ENCODE measurements at regions not wholly inside any gene's neighbourhood (a gene's known extent, or its start where the extent isn't known, plus 50 kb on each side); places are given as distances from the start of the nearest gene placed in this dataset.

DNA sequence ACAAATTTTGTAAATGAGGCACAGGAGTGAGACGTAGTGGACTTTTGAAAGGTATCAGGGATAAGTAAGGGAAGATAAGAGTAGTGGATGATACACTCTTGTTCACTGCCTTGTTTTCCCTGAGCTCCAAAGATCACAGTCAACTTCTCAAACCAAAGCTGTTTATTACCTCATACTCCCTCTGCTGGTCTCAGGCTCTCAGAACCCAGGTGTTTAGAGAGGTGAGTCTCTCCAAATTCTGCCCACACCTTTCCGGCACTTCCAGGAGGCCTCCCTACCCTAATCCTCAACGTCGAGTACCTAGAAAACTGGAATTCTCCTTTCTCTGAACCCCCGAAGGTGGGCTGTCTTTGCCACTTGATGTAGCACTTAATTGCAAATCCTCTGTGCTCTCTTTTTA is 621.1 kb downstream of the BCL11A start:
- intact Hi-C loops (cut with micrococcal nuclease): no loop called here

DNA sequence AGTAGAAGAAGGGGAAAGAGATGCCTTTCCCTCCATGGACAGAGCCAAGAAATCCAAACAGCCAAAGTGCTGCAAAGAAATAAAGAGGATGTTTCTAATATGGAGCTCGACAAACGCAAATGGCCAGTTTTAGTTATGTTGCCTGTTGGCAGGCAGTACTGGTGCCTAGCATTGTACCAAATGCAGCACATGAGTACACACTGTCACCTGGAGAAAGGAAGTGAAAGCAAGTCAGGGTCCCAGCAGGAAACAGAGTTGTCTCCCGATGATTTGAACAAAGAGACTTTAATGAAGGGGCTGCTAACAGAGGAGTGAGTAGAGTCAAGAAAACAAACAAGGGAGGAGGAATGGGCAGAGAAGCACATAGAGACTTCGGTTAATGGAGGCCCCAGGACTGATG is 623.0 kb downstream of the BCL11A start:
- intact Hi-C loops (cut with micrococcal nuclease): no loop called here

GRCh38 chr2:59926731-59927130 is 626.7 kb downstream of the BCL11A start:
- intact Hi-C loops (cut with micrococcal nuclease): no loop called here

GRCh38 chr2:59925321-59925720 is 628.1 kb downstream of the BCL11A start:
- intact Hi-C loops (cut with micrococcal nuclease): no loop called here

GRCh38 chr2:59924346-59924745 is 629.1 kb downstream of the BCL11A start:
- intact Hi-C loops (cut with micrococcal nuclease): no loop called here

DNA sequence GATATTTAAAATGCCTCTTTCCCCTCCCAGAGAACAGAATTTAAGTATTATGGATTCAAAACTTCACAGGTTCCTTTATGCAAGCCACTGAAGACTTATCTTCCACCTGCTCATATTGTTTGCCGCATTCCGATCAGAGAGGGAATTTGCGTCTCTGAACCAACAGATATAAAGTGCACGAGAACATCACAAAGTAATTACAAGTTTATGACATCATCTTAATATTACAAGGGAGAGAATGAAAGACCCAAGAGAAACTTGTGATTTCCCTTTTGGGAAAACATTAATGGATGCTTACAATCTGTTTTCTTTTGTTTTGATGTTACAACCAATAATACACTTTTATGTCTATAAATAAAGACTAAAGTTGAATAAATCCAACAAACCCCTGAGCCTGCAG is 631.0 kb downstream of the BCL11A start:
- intact Hi-C loops (cut with micrococcal nuclease): no loop called here

DNA sequence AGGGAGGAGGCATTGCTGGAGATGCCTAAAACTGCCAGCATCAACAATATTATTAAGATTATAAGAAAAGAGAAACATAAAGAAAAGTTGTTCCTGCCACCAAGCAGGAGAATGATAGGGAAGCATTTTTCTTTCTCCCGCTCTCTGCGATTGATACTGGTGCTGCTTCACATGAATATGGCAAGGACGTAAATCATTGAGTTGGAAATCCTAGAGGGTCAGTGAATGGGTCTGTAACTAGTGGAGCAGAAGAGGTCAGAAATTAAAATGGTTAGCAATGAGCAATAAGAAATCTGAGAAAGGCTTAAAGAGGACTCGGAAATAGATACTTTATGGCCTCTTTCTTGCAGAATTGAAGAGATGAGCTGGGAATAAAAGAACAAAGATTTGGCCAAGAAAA is 631.7 kb downstream of the BCL11A start:
- intact Hi-C loops (cut with micrococcal nuclease): no loop called here

- intact Hi-C loops (cut with micrococcal nuclease): no loop called here
These were observed 632.5 kb downstream of the BCL11A start for GRCh38 chr2:59920961-59921360.

DNA sequence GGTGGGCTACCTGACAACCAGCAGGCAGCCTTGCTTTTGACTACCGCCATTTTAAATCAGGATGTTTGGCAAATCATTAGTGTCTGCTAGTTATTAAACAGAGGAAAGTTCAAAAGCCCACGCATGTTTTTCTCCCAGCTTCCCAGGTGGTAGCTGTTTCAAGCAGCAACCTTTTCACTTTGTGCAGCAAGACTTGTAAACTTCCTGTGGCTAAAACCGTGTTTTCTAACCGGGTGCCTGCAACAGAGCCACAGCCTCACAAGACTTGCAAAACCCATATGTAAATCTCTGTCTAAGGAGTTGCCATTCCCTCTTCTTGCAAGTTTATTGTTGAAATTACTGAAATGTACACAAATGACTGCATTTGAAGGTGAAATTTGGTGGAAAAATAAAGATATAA is 633.1 kb downstream of the BCL11A start:
- intact Hi-C loops (cut with micrococcal nuclease): no loop called here

DNA sequence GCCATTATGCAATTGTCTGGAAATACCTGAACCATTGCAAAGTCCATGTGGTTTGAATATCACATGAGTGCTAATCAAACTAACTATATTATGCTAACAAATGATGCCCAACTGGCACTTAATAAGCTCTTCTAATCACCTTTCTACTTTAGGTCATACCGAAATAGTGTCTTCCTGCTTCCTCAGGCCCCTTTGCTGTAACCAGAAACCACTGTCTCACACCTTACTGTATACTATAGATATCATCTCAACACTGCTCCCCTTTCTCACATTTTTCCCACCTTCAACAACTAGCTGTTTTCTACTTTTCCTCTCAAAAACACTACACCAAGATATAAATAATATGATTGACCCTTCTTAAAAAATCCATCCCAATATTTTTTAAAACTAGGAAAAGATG is 633.9 kb downstream of the BCL11A start:
- intact Hi-C loops (cut with micrococcal nuclease): no loop called here

- intact Hi-C loops (cut with micrococcal nuclease): no loop called here
These were observed 641.4 kb downstream of the BCL11A start for GRCh38 chr2:59912042-59912441.

DNA sequence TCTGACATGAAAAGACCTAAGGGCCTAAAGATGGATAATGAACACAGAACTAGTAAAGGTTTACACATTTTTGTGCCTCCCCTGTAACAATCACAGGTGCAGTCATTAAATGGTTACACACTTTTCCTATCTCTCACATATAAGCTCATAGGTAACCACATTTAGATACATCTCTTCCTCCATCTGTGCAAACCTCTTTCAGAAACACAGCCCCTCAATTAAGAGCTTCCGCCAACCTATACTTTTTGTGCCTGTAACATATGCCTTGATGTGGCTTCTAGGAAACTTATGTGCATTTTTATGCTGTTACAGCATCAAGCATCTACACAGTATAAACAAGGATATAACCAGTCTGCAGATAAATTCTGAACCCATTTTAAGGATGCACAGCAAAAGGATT is 643.3 kb downstream of the BCL11A start:
- intact Hi-C loops (cut with micrococcal nuclease): no loop called here

- intact Hi-C loops (cut with micrococcal nuclease): no loop called here
These were observed 644.3 kb downstream of the BCL11A start for GRCh38 chr2:59909147-59909546.

DNA sequence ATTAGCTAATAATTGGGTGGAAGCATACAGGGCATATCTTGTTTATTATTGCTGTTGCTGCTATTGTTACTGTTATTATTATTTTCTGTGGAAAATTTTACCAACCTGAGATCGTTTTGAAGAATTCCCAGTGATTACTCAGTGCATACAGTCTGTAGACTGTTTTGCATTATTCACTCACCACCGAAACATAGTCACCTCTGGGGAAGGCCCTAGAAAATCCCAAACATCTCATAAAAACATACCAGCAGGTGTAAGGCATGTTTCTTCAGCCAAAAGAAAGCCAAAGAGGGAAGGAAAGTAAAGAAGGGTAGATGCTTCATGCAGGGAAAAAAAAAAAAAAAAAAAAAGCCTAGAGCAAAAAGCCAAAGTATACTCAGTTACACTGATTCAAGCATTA is 647.7 kb downstream of the BCL11A start:
- intact Hi-C loops (cut with micrococcal nuclease): no loop called here

GRCh38 chr2:59903994-59904544 is 649.4 kb downstream of the BCL11A start:
- intact Hi-C loops (cut with micrococcal nuclease): no loop called here

- intact Hi-C loops (cut with micrococcal nuclease): no loop called here
These were observed 652.6 kb downstream of the BCL11A start for GRCh38 chr2:59900728-59901452.

DNA sequence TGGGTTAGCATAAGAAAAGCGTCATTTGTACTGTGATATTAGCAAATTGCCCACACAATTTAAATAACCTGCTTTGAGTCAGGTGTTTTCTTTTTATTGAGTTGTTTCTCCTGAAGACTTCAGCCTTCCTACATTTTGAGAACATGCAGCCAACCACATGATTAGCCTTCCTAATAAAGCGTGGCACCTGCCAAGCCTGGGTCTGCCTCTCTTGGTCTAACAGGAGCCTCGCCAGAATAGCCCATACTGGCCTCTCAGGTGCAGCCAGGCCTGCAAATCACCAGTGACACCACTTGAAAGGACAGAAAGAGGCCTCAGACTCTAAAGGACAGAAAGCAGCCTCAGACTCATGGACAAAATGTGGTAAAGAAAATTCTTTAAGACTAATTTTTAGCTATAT is 653.8 kb downstream of the BCL11A start:
- intact Hi-C loops (cut with micrococcal nuclease): no loop called here

DNA sequence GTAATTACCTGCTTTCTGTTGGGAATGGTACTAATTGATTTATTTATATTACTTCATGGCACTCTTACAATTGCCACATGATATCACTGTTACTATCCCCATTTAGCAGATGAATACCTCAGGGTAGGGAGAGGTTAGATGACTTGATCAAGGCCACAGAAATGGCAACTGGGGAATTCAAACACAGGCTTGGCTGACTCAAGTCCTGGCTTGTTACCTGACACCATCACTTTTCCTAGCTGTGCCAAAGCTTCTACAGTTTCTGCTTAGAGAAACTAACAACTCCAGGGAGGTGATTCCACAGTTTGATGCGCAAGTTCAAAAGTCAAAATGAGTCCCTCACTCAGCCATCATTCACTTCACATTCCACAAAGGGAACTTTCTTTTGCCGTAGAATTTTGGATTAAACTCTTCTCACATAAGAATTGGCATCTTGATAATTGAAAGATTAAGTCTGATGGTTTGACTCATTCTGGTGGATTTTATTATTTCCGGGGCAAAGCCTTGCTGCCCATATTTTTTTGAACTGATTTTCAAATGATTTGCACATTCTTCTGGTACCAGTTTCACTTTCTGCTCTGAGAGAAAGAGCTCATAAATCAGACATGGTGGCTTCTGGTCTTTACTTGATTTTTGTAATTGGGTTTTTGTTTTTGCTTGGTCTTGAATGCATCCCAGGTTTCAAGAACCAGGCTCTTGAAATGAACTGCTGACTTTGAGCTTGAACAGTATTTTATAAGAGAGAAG is 656.8 kb downstream of the BCL11A start:
- intact Hi-C loops (cut with micrococcal nuclease): no loop called here

GRCh38 chr2:59893612-59894011 is 659.8 kb downstream of the BCL11A start:
- intact Hi-C loops (cut with micrococcal nuclease): no loop called here

- intact Hi-C loops (cut with micrococcal nuclease): no loop called here
These were observed 661.1 kb downstream of the BCL11A start for GRCh38 chr2:59892398-59892797.

- intact Hi-C loops (cut with micrococcal nuclease): loop anchor here (5.0 kb wide), 1 partner anchor 668 kb away; no protein-coding TSS in a partner anchor
These were observed 664.1 kb downstream of the BCL11A start for GRCh38 chr2:59889305-59889704.

DNA sequence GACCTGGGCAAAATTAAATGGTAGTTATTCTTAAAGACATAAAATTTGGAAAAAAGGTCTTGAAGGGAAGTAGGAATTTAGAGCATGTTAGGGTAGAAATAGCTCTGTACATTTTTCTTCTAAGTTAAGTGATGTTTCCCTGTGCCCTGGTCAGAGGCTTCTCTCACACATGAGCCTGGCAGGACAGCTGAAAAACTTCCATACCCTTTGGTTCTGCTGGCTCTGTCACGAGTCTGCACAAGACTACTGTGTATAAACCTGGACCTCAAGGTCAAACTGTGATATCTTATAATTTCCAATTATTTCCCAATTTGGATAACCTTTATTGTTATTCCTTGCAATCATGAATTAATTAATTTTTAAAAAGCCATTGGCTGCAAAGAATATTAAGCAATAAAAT is 664.7 kb downstream of the BCL11A start:
- intact Hi-C loops (cut with micrococcal nuclease): loop anchor here (5.0 kb wide), 1 partner anchor 669 kb away; no protein-coding TSS in a partner anchor

- intact Hi-C loops (cut with micrococcal nuclease): loop anchor here (5.0 kb wide), 1 partner anchor 669 kb away; no protein-coding TSS in a partner anchor
These were observed 665.4 kb downstream of the BCL11A start for GRCh38 chr2:59888015-59888414.

All from T-helper 1 cell treated with Interleukin-12 subunit alpha and Interleukin-12 subunit beta and Interleukin-4 antibody, amounts not matched to agents 30 ng/mL and 1 ng/mL, for 36 hours (primary cell).